ENCODE measurements at regions not wholly inside any gene's neighbourhood (a gene's known extent, or its start where the extent isn't known, plus 50 kb on each side); places are given as distances from the start of the nearest gene placed in this dataset.

DNA sequence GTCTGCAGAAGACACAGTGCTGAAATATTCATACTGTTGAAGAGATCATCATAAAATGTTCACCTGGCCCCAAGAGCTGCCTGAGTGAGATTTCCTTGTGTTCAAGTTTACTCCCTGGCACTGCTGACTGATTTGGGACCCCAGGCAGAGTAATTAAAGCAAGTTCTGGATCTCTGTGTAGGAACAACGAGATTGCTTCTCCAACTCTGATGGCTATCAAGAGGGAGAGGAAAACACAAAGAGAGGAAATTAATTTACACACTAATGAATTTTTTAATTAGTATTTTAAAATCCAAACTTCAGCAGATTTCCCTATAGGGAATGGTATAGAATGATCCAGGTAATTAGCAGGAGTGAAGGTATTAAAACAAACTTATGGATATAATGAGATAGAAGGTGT lies 711.8 kb downstream of the DCDC2C start:
- H3K4me1 ChIP-seq (ENCODE audit: control insufficient read depth in 2 of 2, insufficient read depth in 2 of 2, low read length in 2 of 2), result no peaks in the 10 kb centered on the region
- no peak overlapping the region for H3K4me3 ChIP-seq (ENCODE audit: low read length in 2 of 2)
- H3K27ac ChIP-seq (ENCODE audit: low read depth in 1 of 2, low read length in 1 of 2), result no peak overlapping the region
- H3K9me3 ChIP-seq (ENCODE audit: control insufficient read depth in 2 of 2, insufficient read depth in 1 of 2, low read length in 1 of 2), result peaks cover 0 to 14% of the 10 kb centered on the region in 2 donors
- H3K27me3 ChIP-seq (ENCODE audit: control insufficient read depth in 2 of 2, insufficient read depth in 1 of 2, low read length in 1 of 2), result no peaks in the 10 kb centered on the region
- no peak for DNase-seq (ENCODE audit: low read depth in 6 of 9, low spot score in 9 of 9)
- no peaks in the 10 kb centered on the region for H3K36me3 ChIP-seq (ENCODE audit: control insufficient read depth in 2 of 2, insufficient read depth in 2 of 2, low read length in 1 of 2)
- WGBS, result 69% methylated on average over 1 of the region's 1 CpG

DNA sequence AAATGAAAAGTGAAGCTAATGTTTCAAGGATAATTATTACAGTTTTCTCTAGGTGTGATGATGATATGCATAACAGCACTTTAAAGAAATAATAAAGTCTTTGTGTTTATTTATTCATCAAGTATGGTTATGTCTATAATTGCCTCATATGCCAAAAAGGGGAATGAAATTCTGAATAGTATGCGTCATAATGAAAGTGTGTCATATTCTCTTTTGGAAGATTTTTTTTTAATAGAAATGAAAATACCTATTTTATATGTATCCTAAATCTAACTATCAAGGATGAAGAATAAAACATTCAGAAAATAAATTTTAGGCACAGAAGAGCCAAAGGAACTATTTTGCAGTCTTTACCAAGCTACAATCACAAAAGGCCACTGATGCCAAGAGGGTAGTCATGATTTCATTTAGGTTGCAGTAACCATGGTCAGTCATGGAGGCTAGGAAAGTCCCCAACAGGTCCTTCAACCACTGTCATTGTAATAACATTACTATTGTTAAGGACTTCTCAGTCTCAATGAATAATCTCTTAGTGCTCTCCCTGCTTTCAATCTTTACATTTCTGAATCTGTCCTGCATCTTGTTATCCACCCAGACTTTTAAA lies 712.5 kb downstream of the DCDC2C start:
- Histone ChIP-seq H3K27me3 (ENCODE audit: control insufficient read depth in 2 of 2, insufficient read depth in 1 of 2, low read length in 1 of 2) (no peaks in the 10 kb centered on the region), H3K4me1 (ENCODE audit: control insufficient read depth in 2 of 2, insufficient read depth in 2 of 2, low read length in 2 of 2) (no peaks in the 10 kb centered on the region), H3K27ac (ENCODE audit: low read depth in 1 of 2, low read length in 1 of 2) (no peak overlapping the region), H3K9me3 (ENCODE audit: control insufficient read depth in 2 of 2, insufficient read depth in 1 of 2, low read length in 1 of 2) (peaks cover 0 to 14% of the 10 kb centered on the region in 2 donors), H3K4me3 (ENCODE audit: low read length in 2 of 2) (no peak overlapping the region), H3K36me3 (ENCODE audit: control insufficient read depth in 2 of 2, insufficient read depth in 2 of 2, low read length in 1 of 2) (no peaks in the 10 kb centered on the region)
- DNase-seq (ENCODE audit: low read depth in 6 of 9, low spot score in 9 of 9), result no peak
- 99% methylated on average over 1 of the region's 1 CpG for WGBS

DNA sequence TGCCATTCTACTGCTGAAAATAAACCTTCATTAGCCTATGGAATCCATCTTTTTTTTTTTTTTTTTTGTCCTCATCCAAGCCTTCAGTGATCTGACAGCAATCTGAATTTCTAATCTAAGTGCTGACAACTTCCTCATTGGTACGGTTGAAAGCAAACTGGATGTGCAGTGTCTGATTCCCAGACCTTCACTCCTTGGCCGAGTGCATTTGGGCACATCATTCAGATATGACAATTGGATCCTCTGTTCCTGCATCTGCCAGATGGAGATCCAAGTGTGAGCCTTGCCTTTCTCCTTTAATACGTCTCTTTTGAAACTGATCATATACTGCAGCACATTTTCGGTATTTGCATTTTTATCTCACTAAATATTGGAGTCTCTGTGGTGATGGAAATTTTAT lies 713.1 kb downstream of the DCDC2C start:
- no peak for DNase-seq (ENCODE audit: low read depth in 6 of 9, low spot score in 9 of 9)
- no peak overlapping the region for H3K27ac ChIP-seq (ENCODE audit: low read depth in 1 of 2, low read length in 1 of 2)
- no peaks in the 10 kb centered on the region for H3K27me3 ChIP-seq (ENCODE audit: control insufficient read depth in 2 of 2, insufficient read depth in 1 of 2, low read length in 1 of 2)
- 77% methylated on average over 4 of the region's 4 CpGs for WGBS
- H3K9me3 ChIP-seq (ENCODE audit: control insufficient read depth in 2 of 2, insufficient read depth in 1 of 2, low read length in 1 of 2), result peaks cover 0 to 14% of the 10 kb centered on the region in 2 donors
- no peaks in the 10 kb centered on the region for H3K4me1 ChIP-seq (ENCODE audit: control insufficient read depth in 2 of 2, insufficient read depth in 2 of 2, low read length in 2 of 2)
- H3K36me3 ChIP-seq (ENCODE audit: control insufficient read depth in 2 of 2, insufficient read depth in 2 of 2, low read length in 1 of 2), result no peaks in the 10 kb centered on the region
- no peak overlapping the region for H3K4me3 ChIP-seq (ENCODE audit: low read length in 2 of 2)

DNA sequence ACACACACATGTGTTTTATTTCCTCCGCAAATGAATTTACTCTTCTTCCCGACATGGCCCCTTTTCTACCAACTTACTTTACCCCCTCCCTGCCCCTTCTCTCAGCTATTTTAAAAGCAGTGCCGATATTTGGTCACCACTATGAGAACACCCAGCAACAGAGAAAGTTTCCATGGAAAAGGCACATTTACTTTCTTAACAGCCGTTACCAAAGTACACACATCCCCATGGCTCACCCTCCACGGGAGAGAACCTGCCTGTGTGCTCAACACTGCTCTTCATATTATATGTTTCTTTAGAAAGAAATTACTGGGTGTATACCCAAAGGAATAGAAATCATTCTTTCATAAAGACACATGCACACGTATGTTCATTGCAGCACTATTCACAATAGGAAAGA lies 714.4 kb downstream of the DCDC2C start:
- Histone ChIP-seq H3K4me1 (ENCODE audit: control insufficient read depth in 2 of 2, insufficient read depth in 2 of 2, low read length in 2 of 2) (no peaks in the 10 kb centered on the region), H3K4me3 (ENCODE audit: low read length in 2 of 2) (no peak overlapping the region), H3K27me3 (ENCODE audit: control insufficient read depth in 2 of 2, insufficient read depth in 1 of 2, low read length in 1 of 2) (no peaks in the 10 kb centered on the region), H3K27ac (ENCODE audit: low read depth in 1 of 2, low read length in 1 of 2) (no peak overlapping the region), H3K36me3 (ENCODE audit: control insufficient read depth in 2 of 2, insufficient read depth in 2 of 2, low read length in 1 of 2) (no peaks in the 10 kb centered on the region), H3K9me3 (ENCODE audit: control insufficient read depth in 2 of 2, insufficient read depth in 1 of 2, low read length in 1 of 2) (peaks cover 0 to 12% of the 10 kb centered on the region in 2 donors)
- no peak for DNase-seq (ENCODE audit: low read depth in 6 of 9, low spot score in 9 of 9)
- 96% methylated on average over 6 of the region's 6 CpGs for WGBS

DNA sequence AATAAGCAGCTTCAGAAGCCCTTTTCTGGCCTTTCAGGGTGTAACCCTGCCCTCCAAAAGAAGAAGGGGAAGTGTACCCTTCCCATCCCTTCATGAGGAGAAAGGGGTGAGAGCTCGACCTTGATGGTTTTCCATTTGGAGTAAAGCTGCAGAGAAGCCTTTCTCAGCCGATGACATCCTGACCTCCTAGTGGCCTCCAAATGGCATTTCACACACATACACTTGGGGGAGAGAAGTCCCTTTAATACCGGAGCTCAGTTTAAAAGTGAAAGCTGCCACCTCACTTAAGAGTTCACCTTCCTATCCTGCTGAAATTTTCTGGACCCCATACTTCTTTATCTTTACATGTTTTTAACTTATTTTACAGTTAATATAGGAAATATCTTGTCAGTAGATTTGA lies 716.7 kb downstream of the DCDC2C start:
- no peak overlapping the region for H3K4me3 ChIP-seq (ENCODE audit: low read length in 2 of 2)
- peaks cover 0 to 11% of the 10 kb centered on the region in 2 donors for H3K9me3 ChIP-seq (ENCODE audit: control insufficient read depth in 2 of 2, insufficient read depth in 1 of 2, low read length in 1 of 2)
- H3K27me3 ChIP-seq (ENCODE audit: control insufficient read depth in 2 of 2, insufficient read depth in 1 of 2, low read length in 1 of 2), result no peaks in the 10 kb centered on the region
- H3K4me1 ChIP-seq (ENCODE audit: control insufficient read depth in 2 of 2, insufficient read depth in 2 of 2, low read length in 2 of 2), result no peaks in the 10 kb centered on the region
- H3K27ac ChIP-seq (ENCODE audit: low read depth in 1 of 2, low read length in 1 of 2), result no peak overlapping the region
- H3K36me3 ChIP-seq (ENCODE audit: control insufficient read depth in 2 of 2, insufficient read depth in 2 of 2, low read length in 1 of 2), result no peaks in the 10 kb centered on the region
- no peak for DNase-seq (ENCODE audit: low read depth in 6 of 9, low spot score in 9 of 9)
- 55% methylated on average over 3 of the region's 3 CpGs for WGBS

DNA sequence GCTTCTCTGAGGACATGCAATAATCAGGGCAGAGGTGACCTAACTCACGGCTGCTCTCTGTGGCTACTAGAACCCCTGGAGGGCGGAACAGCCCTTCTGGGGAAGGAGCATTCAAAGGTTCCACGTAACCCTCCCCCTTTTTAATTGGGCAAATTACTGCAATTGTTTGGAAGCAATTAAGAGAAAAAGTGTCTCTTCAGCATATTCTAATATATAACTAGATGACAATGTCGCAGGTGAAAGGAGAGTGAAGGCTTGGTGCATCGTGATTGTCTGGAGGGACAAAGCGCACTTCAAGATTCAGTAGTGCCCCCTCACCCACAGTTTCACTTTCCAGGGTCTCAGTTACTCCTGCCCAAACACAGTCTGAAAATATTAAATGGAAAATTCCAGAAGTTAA lies 720.8 kb downstream of the DCDC2C start:
- Histone ChIP-seq H3K4me1 (ENCODE audit: control insufficient read depth in 2 of 2, insufficient read depth in 2 of 2, low read length in 2 of 2) (no peaks in the 10 kb centered on the region), H3K9me3 (ENCODE audit: control insufficient read depth in 2 of 2, insufficient read depth in 1 of 2, low read length in 1 of 2) (peaks cover 0 to 3% of the 10 kb centered on the region in 2 donors), H3K36me3 (ENCODE audit: control insufficient read depth in 2 of 2, insufficient read depth in 2 of 2, low read length in 1 of 2) (no peaks in the 10 kb centered on the region), H3K27me3 (ENCODE audit: control insufficient read depth in 2 of 2, insufficient read depth in 1 of 2, low read length in 1 of 2) (no peaks in the 10 kb centered on the region), H3K4me3 (ENCODE audit: low read length in 2 of 2) (no peak overlapping the region), H3K27ac (ENCODE audit: low read depth in 1 of 2, low read length in 1 of 2) (no peak overlapping the region)
- DNase-seq (ENCODE audit: low read depth in 6 of 9, low spot score in 9 of 9), result no peak
- WGBS, result 92% methylated on average over 6 of the region's 6 CpGs

DNA sequence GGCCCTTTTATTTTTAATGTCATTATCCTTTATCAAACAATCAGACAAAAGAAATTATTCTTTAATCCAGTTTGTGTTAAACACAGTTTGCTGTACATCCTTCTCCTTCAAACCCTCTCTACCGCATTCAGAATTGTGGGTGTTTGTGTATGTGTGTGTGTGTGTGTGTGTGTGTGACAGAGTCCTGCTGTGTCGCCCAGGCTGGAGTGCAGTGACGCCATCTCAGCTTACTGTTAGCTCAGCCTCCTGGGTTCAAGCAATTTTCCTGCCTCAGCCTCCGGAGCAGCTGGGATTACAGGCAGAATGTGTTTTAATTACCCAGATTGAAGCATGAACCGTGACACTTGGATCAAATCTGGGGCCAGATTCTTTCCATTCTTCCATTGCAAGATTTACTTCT lies 723.7 kb downstream of the DCDC2C start:
- no peaks in the 10 kb centered on the region for H3K27me3 ChIP-seq (ENCODE audit: control insufficient read depth in 2 of 2, insufficient read depth in 1 of 2, low read length in 1 of 2)
- H3K4me1 ChIP-seq (ENCODE audit: control insufficient read depth in 2 of 2, insufficient read depth in 2 of 2, low read length in 2 of 2), result no peaks in the 10 kb centered on the region
- H3K4me3 ChIP-seq (ENCODE audit: low read length in 2 of 2), result no peak overlapping the region
- peaks cover 0 to 3% of the 10 kb centered on the region in 2 donors for H3K9me3 ChIP-seq (ENCODE audit: control insufficient read depth in 2 of 2, insufficient read depth in 1 of 2, low read length in 1 of 2)
- DNase-seq (ENCODE audit: low read depth in 6 of 9, low spot score in 9 of 9), result no peak
- H3K36me3 ChIP-seq (ENCODE audit: control insufficient read depth in 2 of 2, insufficient read depth in 2 of 2, low read length in 1 of 2), result no peaks in the 10 kb centered on the region
- 92% methylated on average over 5 of the region's 5 CpGs for WGBS
- H3K27ac ChIP-seq (ENCODE audit: low read depth in 1 of 2, low read length in 1 of 2), result no peak overlapping the region

DNA sequence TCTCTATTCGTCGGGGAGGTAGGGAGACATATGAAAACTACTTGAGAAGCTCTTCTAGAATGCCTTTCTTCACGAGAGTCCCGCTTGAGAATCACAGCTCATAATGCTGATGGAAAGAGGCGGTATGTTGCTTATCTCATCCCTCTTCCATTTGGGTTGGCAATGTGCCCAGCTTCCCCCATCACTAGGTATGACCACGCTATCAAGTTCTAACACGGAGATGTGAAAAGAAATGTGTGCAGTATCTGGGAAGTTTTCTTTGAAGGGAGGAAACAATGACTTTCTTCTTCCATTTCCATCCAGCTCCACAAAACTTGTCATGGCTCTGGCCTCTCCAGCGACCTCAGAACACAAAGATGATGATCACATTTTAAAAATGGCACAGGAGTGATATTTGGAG lies 742.4 kb downstream of the DCDC2C start:
- no peaks in the 10 kb centered on the region for H3K36me3 ChIP-seq (ENCODE audit: control insufficient read depth in 2 of 2, insufficient read depth in 2 of 2, low read length in 1 of 2)
- 85% methylated on average over 8 of the region's 8 CpGs for WGBS
- H3K27ac ChIP-seq (ENCODE audit: low read depth in 1 of 2, low read length in 1 of 2), result no peak overlapping the region
- H3K9me3 ChIP-seq (ENCODE audit: control insufficient read depth in 2 of 2, insufficient read depth in 1 of 2, low read length in 1 of 2), result peaks cover 0 to 3% of the 10 kb centered on the region in 2 donors
- peak in 1 of 9 donors; percentile 1 for DNase-seq (ENCODE audit: low read depth in 6 of 9, low spot score in 9 of 9)
- H3K4me1 ChIP-seq (ENCODE audit: control insufficient read depth in 2 of 2, insufficient read depth in 2 of 2, low read length in 2 of 2), result no peaks in the 10 kb centered on the region
- no peaks in the 10 kb centered on the region for H3K27me3 ChIP-seq (ENCODE audit: control insufficient read depth in 2 of 2, insufficient read depth in 1 of 2, low read length in 1 of 2)
- no peak overlapping the region for H3K4me3 ChIP-seq (ENCODE audit: low read length in 2 of 2)

DNA sequence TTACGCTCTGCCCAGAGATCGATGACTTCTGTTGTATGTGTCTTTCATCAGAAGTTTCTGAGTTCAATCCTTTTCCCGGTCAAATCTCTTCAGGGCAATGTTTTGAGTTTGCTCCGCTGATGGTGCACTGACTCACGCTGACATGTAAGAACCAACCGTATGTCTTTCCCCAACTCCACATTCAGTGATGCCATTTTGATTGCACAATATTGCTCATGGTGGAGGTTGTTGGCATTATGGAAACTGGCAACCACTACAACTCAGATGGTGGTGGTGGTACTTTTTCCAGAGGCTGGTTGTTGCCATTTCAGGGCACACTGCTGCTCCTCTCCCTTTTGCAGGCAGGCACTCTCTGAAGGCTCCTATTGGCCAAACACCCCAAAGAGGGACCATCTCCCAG lies 751.5 kb downstream of the DCDC2C start:
- Histone ChIP-seq H3K27ac (ENCODE audit: low read depth in 1 of 2, low read length in 1 of 2) (no peak overlapping the region), H3K4me3 (ENCODE audit: low read length in 2 of 2) (no peak overlapping the region), H3K36me3 (ENCODE audit: control insufficient read depth in 2 of 2, insufficient read depth in 2 of 2, low read length in 1 of 2) (no peaks in the 10 kb centered on the region), H3K4me1 (ENCODE audit: control insufficient read depth in 2 of 2, insufficient read depth in 2 of 2, low read length in 2 of 2) (no peaks in the 10 kb centered on the region), H3K9me3 (ENCODE audit: control insufficient read depth in 2 of 2, insufficient read depth in 1 of 2, low read length in 1 of 2) (no peaks in the 10 kb centered on the region), H3K27me3 (ENCODE audit: control insufficient read depth in 2 of 2, insufficient read depth in 1 of 2, low read length in 1 of 2) (no peaks in the 10 kb centered on the region)
- no peak for DNase-seq (ENCODE audit: low read depth in 6 of 9, low spot score in 9 of 9)
- whole genome bisulfite sequencing, result 97% methylated on average over 6 of the region's 6 CpGs
